Stromal cell of bone marrow (primary cell): ENCODE measurements at regions not wholly inside any gene's neighbourhood (a gene's known extent, or its start where the extent isn't known, plus 50 kb on each side); places are given as distances from the start of the nearest gene placed in this dataset.

Source experiments
- DNase-seq: peaks from one replicate; pipeline ENCODE4 v3.0.0-alpha.2; 2012; ENCODE audit warnings: low read depth

GRCh38 chr1:238549137-238549536, 658.4 kb upstream of the ZP4 start:
- no peak for DNase-seq

GRCh38 chr1:238546118-238546517, 655.4 kb upstream of the ZP4 start:
- DNase-seq = no peak

DNA sequence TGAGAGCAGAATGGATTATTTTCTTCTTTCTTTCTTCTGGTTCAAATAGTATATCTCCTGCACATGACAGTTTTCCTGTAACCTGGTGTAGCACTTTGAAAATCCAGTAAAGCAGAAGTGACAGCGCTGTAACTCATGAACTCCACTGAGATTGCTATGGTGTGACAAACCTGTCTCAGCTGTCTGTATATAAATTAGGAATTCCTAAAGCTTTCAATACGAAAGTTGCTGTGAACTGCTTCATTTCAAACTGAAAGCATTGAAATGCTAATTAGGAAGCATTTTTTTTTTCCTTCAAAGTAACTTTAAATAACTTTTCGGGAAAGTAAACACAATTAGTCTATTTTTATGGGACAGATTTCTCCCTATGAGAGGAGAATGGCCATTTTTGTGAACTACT, 646.9 kb upstream of the ZP4 start:
- no peak for DNase-seq

- DNase-seq = no peak
Measured at GRCh38 chr1:238530209-238530851, 639.6 kb upstream of the ZP4 start.

- no peak for DNase-seq
Measured at GRCh38 chr1:238517711-238518110, 627.0 kb upstream of the ZP4 start.

GRCh38 chr1:238501290-238501689, 610.6 kb upstream of the ZP4 start:
- no peak for DNase-seq

DNA sequence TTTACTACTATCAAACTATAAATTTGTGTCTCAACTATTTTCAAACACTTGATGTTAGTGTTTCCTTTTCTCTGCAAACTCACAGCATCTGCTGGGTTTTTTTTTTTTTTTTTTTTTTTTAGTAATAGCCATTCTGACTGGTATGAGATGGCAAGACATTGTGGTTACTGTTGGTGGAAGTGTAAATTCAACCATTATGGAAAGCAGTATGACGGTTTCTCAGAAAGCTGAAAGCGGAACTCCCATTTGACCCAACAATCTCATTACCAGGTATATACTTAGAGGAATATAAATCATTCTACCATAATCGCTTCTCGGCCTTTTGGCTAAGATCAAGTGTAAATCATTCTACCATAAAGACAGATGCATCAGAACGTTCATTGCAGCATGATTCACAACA, 608.3 kb upstream of the ZP4 start:
- DNase-seq = no peak

DNA sequence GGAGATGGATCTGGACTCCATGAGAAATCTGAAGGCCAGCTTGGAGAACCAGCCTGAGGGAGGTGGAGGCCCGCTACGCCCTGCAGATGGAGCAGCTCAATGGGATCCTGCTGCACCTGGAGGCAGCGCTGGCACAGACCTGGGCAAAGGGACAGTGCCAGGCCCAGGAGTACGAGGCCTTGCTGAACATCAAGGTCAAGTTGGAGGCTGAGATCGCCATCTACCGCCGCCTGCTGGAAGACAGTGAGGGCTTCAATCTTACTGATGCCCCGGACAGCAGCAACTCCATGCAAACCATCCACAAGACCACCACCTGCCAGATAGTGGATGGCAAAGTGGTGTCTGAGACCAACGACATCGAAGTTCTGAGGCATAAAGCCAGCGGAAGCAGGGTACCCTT, 601.5 kb upstream of the ZP4 start:
- no peak for DNase-seq

DNA sequence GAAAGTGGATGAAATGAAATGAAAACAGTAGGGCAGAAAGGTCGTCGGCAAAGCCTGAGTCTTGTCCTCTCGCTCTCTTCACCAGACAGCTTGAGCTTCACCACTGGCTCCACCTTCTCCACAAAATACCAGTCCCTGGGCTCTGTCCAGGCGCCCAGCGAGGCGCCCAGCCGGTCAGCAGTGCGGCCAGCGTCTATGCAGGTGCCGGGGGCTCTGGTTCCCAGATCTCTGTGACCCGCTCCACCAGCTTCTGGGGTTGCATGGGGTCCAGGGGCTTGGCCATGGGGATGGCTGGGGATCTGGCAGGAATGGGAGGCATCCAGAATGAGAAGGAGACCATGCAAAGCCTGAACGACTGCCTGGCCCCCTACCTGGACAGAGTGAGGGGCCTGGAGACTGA, 600.5 kb upstream of the ZP4 start:
- no peak for DNase-seq

GRCh38 chr1:238489006-238489405, 598.3 kb upstream of the ZP4 start:
- DNase-seq = no peak

- no peak for DNase-seq
Measured at GRCh38 chr1:238488401-238488800, 597.7 kb upstream of the ZP4 start.

DNA sequence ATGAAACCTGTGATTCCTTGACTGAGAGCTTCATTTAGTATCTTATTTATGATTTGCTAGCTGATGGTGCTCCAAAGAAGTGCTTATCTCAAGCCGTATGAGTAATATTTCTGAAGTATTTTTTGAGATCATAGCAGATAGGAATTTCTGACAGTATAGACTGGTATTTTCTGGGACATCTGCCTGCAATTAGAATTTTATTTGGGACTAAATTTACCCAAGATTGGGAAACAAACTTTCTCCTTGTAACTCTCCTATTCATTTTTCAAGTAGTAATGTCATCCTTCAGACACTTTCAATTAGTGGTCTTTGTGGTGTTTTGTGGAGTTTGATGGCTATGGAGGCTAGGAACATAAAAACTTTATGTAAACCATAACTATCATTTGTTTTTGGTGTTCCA, 597.2 kb upstream of the ZP4 start:
- DNase-seq = no peak

DNA sequence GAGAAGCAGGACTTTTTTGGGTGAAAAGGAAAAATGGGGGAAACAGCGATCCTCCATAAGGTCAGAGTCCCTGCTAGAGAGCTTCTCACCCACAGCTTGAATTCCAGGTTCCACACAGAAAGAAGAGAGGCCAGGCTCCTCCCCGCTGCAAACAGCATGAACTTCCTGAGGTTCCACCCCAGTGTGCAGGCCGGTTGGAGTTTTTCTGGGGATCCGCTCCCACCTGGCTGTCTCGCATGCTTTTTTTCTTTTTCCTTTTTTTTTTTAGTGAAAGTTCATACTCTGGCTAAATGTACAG, 595.1 kb upstream of the ZP4 start:
- peak; percentile 37 for DNase-seq

- DNase-seq = peak; percentile 72
Measured at GRCh38 chr1:238485057-238485911, 594.6 kb upstream of the ZP4 start.

- DNase-seq = no peak
Measured at GRCh38 chr1:238484121-238484520, 593.4 kb upstream of the ZP4 start.

GRCh38 chr1:238476841-238477240, 586.1 kb upstream of the ZP4 start:
- no peak for DNase-seq

GRCh38 chr1:238475712-238476111, 585.0 kb upstream of the ZP4 start:
- no peak for DNase-seq

DNA sequence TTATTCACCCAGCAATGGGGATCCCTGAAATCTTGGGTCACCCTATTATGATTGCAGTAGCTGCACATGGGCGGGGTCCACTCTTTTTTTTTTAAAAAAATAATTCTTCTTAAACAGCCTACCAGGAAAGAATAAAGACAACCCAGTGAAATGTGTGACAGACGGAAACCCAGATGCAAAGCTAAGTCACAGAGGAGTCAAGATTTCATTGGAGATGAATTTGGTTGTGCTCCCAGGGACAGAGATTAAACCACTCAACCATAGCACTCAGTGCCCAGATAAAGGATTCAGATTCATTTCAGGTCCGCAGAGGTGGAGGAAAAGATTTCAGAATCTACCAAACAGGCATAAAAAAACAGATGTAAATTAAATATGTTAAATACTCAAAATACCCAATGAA, 583.5 kb upstream of the ZP4 start:
- no peak for DNase-seq

DNA sequence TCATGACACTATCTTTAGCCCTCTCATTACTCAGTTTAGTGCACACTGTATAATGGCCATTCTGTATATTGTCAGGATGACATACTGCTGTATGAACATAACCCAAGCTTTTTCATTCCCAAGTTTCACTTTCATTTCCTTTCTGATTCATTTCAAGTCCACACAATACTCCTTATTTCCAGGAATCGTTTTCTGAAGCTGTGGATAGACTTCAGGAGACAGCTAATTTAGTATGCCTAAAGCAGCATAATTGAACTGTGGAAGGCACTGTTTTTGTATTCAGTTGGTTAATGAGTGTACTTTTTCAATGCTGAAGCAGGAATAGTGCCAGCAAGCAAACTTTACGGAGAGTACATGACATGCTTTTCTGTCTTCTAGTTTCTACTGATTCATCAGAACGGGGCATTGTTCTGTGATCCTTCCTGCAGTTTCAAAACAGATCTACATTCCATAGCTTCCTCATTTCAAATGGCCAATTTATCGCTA, 578.5 kb upstream of the ZP4 start:
- DNase-seq = peak; percentile 21

DNA sequence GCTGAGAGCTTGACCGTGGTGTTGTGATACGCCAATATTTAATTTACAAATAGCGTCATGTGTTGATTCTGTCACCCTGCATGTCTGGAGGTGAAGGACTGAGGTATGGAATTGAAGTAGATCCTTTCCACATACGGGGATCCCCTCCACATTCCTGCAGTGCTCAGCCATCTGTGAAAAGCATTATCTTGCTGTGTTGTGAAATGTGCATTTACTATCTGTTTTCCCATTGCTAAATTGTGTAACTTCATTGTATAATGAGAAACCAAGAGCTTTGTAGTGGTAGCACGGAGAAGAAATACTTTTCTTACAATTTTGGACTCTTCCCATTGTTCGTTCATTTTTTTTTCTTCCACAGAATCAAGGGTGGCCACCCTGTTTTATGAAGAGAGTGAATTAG, 577.3 kb upstream of the ZP4 start:
- no peak for DNase-seq

DNA sequence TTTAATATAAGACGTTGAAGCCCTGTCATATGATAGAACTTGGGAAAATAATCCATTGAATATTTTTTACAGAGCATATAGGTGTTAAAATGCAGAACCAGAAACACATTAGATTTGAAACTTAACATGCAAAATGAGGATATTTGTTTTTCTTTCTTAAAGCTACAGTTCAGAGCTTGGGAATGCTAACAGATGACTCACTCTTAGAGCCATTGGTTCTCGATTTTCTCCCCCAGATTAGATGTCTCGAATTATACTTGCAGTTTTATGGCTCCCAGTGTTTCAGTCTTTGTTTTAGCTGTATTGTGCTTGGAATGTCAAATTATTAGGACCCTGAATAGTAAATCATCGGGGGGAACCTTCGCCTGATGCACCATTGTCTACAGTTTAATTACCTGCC, 575.7 kb upstream of the ZP4 start:
- DNase-seq = no peak

- DNase-seq = no peak
Measured at GRCh38 chr1:238465449-238465848, 574.7 kb upstream of the ZP4 start.

- DNase-seq = no peak
Measured at GRCh38 chr1:238458899-238459298, 568.2 kb upstream of the ZP4 start.

GRCh38 chr1:238457610-238458009, 566.9 kb upstream of the ZP4 start:
- DNase-seq = no peak
